Head of caudate nucleus (tissue), 42 donors: ENCODE measurements at regions not wholly inside any gene's neighbourhood (a gene's known extent, or its start where the extent isn't known, plus 50 kb on each side); places are given as distances from the start of the nearest gene placed in this dataset.

Experiments
- DNase-seq, 42 donors: peaks; one replicate each; pipeline versions ENCODE4 v3.0.0 to v3.0.0-alpha.2; 2020 to 2021; ENCODE audit warnings: mixed read lengths in 7 of 42
- intact Hi-C: fragments of 100-400 bp; cut with DNase I; formaldehyde crosslinking; loops from one replicate; pipeline ENCODE4 v1.15.0; 2022

DNA sequence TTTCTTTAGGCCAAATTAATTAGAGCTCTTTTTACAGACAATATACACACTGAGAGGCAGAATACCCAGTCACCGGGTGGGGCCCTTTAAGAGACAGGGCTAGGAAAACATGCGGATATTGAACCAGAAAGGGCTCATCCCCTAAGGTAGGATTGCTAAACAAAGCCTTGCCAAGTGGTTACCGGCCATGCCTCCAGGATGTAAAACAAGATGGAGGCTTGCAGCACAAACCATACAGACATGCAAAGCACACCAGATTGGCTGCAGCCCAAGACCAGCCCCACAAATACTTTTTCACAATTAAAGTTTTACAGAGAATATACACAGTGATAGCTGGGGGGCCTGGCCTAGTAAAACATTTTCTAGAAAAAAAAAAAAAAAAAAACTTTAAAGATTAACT lies 210.0 kb downstream of the KLHL4 start:
- intact Hi-C loops, result no loop called here
- no peak for DNase-seq

DNA sequence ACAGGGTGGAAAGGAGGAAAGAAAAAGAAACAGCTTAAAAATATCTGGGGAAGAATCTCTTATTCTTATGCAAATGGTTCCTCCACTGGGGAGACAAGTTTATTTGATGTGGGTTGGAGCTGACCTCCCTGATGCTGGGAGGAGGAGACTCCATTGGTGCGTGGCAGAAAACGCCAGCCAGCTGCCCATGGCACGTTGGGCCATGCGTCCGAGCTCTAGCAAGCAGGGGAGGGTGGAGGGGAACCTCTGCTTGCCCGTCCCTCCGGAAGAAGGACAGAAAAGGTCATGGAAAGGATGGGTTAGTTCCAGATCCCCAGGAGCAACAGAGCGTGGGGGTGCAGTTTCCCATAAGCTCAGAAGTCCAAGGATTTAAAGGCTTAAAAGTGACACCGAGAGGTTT lies 210.4 kb downstream of the KLHL4 start:
- intact Hi-C loops, result no loop called here

DNA sequence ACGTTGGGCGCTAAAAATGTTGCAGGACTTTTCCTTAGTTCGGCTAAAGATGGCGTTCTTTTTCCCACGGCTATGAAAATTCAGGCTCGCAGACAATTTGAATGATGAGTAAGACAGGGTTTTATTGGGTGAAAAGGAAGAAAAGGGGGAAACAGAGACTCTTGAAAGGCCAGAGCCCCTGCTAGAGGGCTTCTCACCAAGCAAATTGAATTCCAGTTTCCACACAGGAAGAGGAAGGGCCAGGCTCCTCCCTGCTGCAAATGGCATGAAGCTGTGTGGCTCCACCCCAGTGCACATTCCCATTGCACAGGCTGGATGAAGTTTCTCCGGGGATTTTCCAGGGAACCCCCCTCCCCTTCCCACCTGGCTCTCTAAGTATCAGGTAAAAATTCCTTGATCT lies 210.9 kb downstream of the KLHL4 start:
- intact Hi-C loops, result no loop called here
- DNase-seq, result no peak

More for the DNA sequence above, 210.4 kb downstream of the KLHL4 start:
- no peak for DNase-seq

DNA sequence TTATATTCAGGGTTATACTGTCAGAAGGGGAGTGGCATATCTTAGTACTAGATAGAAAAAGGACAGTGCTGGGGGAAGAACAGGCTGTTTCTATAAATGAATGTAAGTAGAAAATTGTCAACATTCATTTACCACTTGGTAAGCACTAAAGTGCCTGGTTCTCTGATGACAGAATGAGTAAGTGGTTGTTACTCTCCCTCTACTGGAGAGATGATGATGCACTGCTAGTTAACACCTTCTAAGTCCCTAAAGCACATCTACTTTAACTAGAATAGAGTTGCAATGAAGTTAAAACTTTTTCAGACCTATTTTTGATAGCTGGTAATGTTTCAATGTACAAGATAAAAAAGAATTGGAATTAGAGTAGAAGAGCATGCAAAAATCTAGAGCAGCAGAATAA lies 214.5 kb downstream of the KLHL4 start:
- DNase-seq, result no peak
- intact Hi-C loops, result no loop called here

- no peak for DNase-seq
- intact Hi-C loops, result no loop called here
Observed at GRCh38 chrX:87736576-87736975, 219.0 kb downstream of the KLHL4 start.

DNA sequence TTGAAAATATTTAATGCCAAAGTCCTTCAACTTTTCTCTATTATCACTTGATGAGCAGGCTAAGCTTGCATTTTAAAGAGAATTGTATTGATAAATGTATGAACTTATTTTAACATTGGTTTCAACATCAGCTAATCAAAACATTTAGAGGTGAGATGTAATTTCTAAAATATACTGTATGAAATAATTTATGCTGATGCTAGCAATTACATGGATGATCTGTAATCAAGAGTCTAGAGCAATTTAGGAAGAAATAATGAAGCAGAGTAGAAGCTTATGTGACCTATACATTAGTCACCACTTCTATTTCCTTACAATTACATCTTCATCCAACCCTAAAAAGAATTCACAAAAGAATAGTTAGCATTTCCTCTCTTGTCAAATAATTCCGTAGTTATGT lies 226.8 kb downstream of the KLHL4 start:
- no peak for DNase-seq
- intact Hi-C loops, result no loop called here

- intact Hi-C loops, result no loop called here
- no peak for DNase-seq
Observed at GRCh38 chrX:87755493-87755892, 237.9 kb downstream of the KLHL4 start.

- no peak for DNase-seq
- intact Hi-C loops, result no loop called here
Observed at GRCh38 chrX:87788976-87789375, 271.4 kb downstream of the KLHL4 start.

GRCh38 chrX:87798039-87798438 lies 280.4 kb downstream of the KLHL4 start:
- DNase-seq, result no peak
- intact Hi-C loops, result no loop called here

DNA sequence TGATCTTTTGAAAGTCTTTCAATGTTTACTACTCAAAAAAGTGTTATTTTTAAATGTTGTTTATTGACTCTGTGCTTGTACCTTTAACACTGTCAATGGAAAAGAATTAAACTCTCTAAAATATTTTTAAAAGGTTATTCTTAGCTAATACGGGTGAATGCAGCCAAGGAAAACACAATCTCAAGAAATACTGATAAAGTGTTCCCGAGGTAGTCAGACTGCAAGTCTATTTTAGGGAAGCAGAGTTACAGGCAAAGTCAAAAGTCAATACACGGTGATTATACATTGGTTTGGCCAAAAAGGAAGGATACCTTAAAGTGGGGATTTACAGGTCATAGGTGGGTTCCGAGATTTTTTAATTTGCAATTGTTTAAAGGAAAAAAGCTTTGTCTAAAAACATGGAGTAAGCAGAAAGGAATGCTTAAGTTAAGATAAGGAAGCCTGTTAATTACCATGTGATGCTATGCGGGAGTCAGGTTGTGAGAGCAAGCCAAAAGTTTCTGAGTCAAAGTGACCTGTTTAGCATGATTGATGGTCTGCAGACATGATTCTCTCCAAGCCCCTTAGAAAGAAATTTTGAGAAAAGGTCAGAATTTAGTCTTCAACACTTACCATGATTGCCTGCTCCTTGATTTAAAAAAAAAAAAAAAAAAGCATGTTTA lies 288.4 kb downstream of the KLHL4 start:
- intact Hi-C loops, result no loop called here
- DNase-seq, result no peak

DNA sequence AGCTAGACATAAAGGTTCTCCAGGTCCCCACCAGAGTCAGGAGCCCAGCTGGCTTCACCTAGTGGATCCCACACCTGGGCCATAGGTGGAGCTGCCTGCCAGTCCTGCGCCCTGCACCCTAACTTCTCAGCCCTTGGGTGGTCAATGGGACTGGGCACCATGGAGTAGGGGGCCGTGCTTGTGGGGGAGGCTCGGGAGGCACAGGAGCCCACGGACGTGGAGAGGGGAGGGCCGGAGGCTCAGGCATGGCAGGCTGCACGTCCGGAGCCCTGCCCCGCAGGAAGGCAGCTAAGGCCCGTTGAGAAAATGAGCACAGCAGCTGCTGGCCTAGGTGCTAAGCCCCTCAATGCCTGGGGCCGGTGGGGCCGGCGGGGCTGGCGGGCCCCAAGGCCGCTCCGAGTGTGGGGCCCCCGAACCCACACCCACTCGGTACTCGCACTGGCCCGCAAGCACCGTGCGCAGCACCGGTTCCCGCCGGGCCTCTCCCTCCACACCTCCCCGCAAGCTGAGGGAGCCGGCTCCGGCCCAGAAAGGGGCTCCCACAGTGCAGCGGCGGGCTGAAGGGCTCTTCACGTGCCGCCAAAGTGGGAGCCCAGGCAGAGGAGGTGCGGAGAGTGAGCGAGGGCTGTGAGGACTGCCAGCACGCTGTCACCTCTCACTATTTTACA lies 291.1 kb downstream of the KLHL4 start:
- DNase-seq, result no peak
- intact Hi-C loops, result no loop called here

GRCh38 chrX:87813566-87813965 lies 296.0 kb downstream of the KLHL4 start:
- DNase-seq, result no peak
- intact Hi-C loops, result no loop called here

DNA sequence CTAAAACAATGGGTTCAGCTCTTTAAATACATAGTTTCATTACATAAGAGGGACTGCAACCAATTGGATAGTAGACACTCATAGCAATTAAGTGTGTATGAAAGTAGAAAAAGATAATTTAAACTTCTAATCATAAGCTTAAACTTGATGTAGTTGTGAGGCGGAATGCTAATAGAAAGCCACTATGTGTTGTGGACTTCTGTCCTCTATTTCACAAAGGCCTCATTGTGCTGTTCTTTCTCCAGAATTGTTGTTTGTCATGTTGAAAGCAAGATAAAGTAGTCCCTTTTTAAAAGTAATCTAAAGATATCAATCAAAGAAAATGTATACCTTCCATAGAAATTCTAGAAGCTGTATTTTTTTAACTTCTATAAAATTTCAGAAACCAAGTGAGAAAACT lies 329.4 kb downstream of the KLHL4 start:
- intact Hi-C loops, result no loop called here
- peak in 1 of 42 donors; percentile 0 for DNase-seq

DNA sequence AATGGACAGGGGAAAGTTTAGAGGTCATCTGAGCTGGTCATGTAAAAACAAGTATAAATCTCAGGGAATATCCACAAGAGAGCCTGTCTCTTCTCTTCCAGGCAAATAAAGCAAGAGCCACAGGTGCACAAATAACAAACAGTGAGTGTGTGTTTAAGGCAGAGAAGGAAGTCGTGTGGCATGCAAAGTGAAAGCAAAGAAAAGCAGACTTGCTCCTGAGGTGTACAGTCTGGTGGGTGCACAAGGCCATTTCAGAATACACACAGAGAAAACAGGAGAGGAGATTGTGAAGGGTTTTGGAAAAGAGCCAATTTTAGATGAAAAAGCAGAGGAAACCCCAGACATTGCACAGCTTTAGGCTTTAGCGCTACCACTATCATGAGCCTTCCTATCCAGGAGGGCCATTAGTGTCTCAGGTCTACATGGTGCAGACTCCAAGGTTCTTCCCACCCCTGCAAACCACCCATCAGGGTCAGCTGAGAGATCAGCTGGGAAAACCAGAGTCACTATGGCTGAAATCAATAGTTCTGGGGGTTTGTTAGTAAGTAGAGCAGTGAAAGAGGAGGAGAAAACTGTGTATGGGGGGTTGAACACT lies 355.8 kb downstream of the KLHL4 start:
- intact Hi-C loops, result no loop called here
- no peak for DNase-seq

DNA sequence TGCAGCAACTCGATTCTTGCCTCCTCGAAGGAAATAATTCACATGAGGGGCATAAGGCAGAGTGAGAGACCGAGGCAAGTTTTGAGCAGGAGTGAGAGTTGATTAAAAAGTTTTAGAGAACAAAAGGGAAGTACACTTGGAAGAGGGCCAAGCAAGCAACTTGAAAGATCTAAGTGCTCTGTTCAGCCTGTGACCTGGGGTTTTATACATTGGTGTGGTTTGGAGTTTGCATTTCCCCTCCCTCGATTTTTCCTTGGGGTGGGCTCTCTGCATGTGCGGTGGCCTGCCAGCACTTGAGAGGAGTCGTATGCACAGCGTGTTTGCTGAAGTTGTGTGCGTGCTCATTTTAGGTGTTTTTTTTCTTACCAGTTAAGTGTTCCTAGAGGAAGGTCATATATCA lies 356.4 kb downstream of the KLHL4 start:
- DNase-seq, result no peak
- intact Hi-C loops, result no loop called here

DNA sequence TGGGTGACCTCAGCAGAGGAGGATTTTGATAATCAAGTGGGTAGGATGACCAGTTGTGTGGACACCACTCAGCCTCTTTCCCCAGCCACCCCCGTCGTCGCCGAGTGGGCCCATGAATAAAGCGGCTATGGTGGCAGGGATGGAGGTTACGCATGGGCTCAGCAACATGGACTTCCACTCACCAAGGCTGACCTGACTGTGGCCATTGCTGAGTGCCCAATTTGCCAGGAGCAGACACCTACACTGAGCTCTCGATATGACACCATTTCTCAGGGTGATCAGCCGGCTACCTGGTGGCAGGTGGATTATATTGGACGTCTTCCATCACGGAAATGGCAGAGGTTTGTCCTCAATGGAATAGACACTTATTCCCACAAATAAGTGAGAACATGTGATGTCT lies 361.3 kb downstream of the KLHL4 start:
- intact Hi-C loops, result no loop called here
- DNase-seq, result no peak

- intact Hi-C loops, result no loop called here
- no peak for DNase-seq
Observed at GRCh38 chrX:87890437-87890836, 372.8 kb downstream of the KLHL4 start.

- no peak for DNase-seq
- intact Hi-C loops, result no loop called here
Observed at GRCh38 chrX:87895421-87895820, 377.8 kb downstream of the KLHL4 start.

DNA sequence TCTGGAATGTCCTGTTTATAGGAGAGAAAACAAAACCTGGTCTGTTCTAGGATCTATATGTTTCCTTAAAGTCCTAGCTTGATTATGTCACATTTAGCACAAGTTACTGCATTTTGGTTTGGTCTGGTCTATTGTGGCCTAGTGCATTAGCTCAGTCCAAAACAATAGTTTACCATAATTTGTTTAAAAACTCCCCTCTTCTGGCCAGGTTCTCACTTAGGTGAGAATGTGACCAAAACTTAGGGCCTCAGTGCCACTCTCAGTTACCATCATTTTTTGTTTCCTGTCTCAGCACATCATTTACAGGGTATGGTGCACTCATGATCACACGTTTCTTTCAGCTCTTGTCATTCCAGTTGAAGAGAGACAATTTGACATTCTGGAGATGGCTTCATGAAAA lies 378.5 kb downstream of the KLHL4 start:
- intact Hi-C loops, result no loop called here

GRCh38 chrX:87900320-87900908 lies 382.8 kb downstream of the KLHL4 start:
- DNase-seq, result no peak
- intact Hi-C loops, result no loop called here

More for the DNA sequence above, 378.5 kb downstream of the KLHL4 start:
- no peak for DNase-seq

DNA sequence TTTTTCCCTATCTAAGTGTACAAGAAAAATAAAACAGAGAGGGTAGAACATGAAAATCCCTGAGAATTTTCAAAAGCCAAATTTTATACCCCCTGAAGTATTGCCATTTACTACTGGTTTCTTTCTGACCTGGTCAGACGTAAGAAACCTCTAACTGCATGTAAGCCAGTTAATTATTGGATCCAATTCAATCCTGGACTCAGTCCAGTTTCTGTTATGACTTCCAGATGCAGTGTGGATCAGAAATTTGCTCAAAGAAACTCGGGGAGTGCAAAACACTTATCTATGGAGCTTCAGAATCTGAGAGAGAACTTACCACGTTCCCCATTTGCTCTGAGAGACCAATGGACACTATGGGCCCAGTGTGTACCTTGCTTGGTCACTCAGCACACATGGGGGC lies 383.5 kb downstream of the KLHL4 start:
- intact Hi-C loops, result no loop called here
- DNase-seq, result no peak
